ENCODE measurements at regions not wholly inside any gene's neighbourhood (a gene's known extent, or its start where the extent isn't known, plus 50 kb on each side); places are given as distances from the start of the nearest gene placed in this dataset.
"Not testable (repeated sequence)": the region's sequence is repeated elsewhere in the genome, so short reads cannot be mapped to it uniquely, and the experiment has no call there.

DNA sequence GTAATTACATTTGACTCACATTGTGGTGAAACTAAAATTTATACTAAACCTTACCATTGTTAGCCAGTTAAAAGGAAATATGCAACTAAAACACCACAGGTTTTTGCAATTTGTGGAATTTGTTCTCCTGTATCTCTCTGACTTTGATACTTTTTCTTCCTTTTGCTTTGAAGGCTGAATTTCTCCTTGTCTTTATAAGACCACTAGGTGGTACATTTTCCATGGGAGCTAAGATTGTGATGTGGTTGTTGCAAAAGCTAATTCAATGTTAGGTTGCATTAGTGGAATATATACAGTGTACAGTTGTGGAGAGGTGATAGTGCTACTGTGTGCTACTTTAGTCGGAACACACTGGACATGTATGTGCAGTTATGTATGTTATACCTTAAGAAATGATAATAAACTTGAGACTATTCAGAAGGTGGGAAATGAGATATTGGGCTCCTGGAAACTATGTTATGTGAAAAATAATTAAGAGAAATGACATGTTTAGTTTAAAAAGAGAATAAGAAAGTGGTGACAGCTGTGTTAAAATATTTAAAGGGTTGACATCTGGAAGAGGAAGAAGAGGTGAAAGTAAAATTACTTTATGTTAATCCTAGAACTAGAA, 70.3 kb downstream of the ARL9 start:
- DNase-seq: peak; percentile 3

- DNase-seq: not testable (repeated sequence)
Measured at GRCh38 chr4:56592417-56592816, 86.8 kb downstream of the ARL9 start.

Data from SHP77 treated with DMSO at 0.1 percent for 48 hours (cell line).